ENCODE measurements at regions not wholly inside any gene's neighbourhood (a gene's known extent, or its start where the extent isn't known, plus 50 kb on each side); places are given as distances from the start of the nearest gene placed in this dataset.

GRCh38 chr14:80100681-80101080, 110.6 kb downstream of the DIO2 start:
- TF ChIP-seq CTCF (IDR thresholded peaks at IDR 0.05 in 2 of 3, conservative IDR thresholded peaks at IDR 0.05 in 1 of 3; ENCODE audit: borderline replicate concordance in 1 of 3, insufficient read depth in 1 of 3, low read depth in 2 of 3, low read length in 2 of 3), result no peak
- TF ChIP-seq, protein P1, sequence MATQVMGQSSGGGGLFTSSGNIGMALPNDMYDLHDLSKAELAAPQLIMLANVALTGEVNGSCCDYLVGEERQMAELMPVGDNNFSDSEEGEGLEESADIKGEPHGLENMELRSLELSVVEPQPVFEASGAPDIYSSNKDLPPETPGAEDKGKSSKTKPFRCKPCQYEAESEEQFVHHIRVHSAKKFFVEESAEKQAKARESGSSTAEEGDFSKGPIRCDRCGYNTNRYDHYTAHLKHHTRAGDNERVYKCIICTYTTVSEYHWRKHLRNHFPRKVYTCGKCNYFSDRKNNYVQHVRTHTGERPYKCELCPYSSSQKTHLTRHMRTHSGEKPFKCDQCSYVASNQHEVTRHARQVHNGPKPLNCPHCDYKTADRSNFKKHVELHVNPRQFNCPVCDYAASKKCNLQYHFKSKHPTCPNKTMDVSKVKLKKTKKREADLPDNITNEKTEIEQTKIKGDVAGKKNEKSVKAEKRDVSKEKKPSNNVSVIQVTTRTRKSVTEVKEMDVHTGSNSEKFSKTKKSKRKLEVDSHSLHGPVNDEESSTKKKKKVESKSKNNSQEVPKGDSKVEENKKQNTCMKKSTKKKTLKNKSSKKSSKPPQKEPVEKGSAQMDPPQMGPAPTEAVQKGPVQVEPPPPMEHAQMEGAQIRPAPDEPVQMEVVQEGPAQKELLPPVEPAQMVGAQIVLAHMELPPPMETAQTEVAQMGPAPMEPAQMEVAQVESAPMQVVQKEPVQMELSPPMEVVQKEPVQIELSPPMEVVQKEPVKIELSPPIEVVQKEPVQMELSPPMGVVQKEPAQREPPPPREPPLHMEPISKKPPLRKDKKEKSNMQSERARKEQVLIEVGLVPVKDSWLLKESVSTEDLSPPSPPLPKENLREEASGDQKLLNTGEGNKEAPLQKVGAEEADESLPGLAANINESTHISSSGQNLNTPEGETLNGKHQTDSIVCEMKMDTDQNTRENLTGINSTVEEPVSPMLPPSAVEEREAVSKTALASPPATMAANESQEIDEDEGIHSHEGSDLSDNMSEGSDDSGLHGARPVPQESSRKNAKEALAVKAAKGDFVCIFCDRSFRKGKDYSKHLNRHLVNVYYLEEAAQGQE (IDR thresholded peaks at IDR 0.05; ENCODE audit: low read depth), result no peak
- no peak for TF ChIP-seq POLR2AphosphoS5 (IDR thresholded peaks at IDR 0.05; ENCODE audit: low read depth, low read length)
- TF ChIP-seq TCF7L2 (IDR thresholded peaks at IDR 0.05; ENCODE audit: borderline replicate concordance, extremely low read depth, insufficient read depth, insufficient read length), result no peak
- no peak for TF ChIP-seq EZH2 (IDR thresholded peaks at IDR 0.05)
- TF ChIP-seq RAD21 (IDR thresholded peaks at IDR 0.05; ENCODE audit: low read depth), result no peak
- TF ChIP-seq ELF1 (IDR thresholded peaks at IDR 0.05; ENCODE audit: borderline replicate concordance, low read depth), result no peak
- no peak for TF ChIP-seq CEBPB (IDR thresholded peaks at IDR 0.05; ENCODE audit: low read depth)
- no peak for TF ChIP-seq POLR2A (IDR thresholded peaks at IDR 0.05; ENCODE audit: borderline replicate concordance, extremely low read depth, insufficient read depth, insufficient read length)
- TF ChIP-seq SIN3A (IDR thresholded peaks at IDR 0.05; ENCODE audit: low read depth), result no peak
- no peak for TF ChIP-seq YY1 (IDR thresholded peaks at IDR 0.05; ENCODE audit: extremely low read depth, insufficient replicate concordance, low read depth, low read length)
- TF ChIP-seq SRF (IDR thresholded peaks at IDR 0.05; ENCODE audit: low read depth), result no peak
- TF ChIP-seq ZFX (IDR thresholded peaks at IDR 0.05), result no peak

Measured in HCT116 (cell line).